ENCODE measurements at regions not wholly inside any gene's neighbourhood (a gene's known extent, or its start where the extent isn't known, plus 50 kb on each side); places are given as distances from the start of the nearest gene placed in this dataset.

DNA sequence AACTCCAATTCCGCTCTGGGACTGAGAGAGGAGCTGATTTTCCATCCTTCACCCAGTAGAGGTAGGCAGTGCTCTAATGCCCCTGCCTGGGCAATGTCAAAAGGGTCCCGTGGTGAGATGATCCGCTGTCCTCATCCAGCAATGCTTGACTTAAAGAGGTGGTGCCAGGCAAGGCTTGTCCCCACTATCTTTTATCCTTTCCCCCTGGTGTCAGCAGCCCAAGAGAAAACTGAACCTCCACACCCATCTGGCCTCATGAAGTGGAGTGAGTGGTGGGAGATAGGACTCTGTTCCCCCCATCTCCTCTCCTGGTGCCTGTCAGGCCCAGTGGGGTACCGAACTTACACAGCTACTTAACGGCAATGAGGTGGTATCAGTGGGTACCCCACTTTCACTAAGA lies 107.1 kb downstream of the ABHD5 start:
- H3K4me3 ChIP-seq = no peak overlapping the region
- ATAC-seq = no peak
- no peak for DNase-seq
- H3K36me3 ChIP-seq = no peaks in the 10 kb centered on the region
- no peaks in the 10 kb centered on the region for H3K4me1 ChIP-seq
- TF ChIP-seq, protein P1, sequence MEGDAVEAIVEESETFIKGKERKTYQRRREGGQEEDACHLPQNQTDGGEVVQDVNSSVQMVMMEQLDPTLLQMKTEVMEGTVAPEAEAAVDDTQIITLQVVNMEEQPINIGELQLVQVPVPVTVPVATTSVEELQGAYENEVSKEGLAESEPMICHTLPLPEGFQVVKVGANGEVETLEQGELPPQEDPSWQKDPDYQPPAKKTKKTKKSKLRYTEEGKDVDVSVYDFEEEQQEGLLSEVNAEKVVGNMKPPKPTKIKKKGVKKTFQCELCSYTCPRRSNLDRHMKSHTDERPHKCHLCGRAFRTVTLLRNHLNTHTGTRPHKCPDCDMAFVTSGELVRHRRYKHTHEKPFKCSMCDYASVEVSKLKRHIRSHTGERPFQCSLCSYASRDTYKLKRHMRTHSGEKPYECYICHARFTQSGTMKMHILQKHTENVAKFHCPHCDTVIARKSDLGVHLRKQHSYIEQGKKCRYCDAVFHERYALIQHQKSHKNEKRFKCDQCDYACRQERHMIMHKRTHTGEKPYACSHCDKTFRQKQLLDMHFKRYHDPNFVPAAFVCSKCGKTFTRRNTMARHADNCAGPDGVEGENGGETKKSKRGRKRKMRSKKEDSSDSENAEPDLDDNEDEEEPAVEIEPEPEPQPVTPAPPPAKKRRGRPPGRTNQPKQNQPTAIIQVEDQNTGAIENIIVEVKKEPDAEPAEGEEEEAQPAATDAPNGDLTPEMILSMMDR (IDR thresholded peaks at IDR 0.05) = no peak
- no peak overlapping the region for H3K27ac ChIP-seq
- intact Hi-C loops (cut with DNase I) = no loop called here
- H3K9me3 ChIP-seq = peaks cover 0 to 9% of the 10 kb centered on the region in 2 donors
- no peaks in the 10 kb centered on the region for H3K27me3 ChIP-seq

GRCh38 chr3:43810797-43811196 lies 120.1 kb downstream of the ABHD5 start:
- DNase-seq (no peak), ATAC-seq (no peak)
- no peaks in the 10 kb centered on the region for H3K36me3 ChIP-seq
- TF ChIP-seq, protein P1 (IDR thresholded peaks at IDR 0.05) = no peak
- H3K27ac ChIP-seq = no peak overlapping the region
- H3K9me3 ChIP-seq = no peaks in the 10 kb centered on the region
- H3K4me1 ChIP-seq = no peaks in the 10 kb centered on the region
- no peak overlapping the region for H3K4me3 ChIP-seq
- intact Hi-C loops (cut with DNase I) = no loop called here
- H3K27me3 ChIP-seq = no peaks in the 10 kb centered on the region

DNA sequence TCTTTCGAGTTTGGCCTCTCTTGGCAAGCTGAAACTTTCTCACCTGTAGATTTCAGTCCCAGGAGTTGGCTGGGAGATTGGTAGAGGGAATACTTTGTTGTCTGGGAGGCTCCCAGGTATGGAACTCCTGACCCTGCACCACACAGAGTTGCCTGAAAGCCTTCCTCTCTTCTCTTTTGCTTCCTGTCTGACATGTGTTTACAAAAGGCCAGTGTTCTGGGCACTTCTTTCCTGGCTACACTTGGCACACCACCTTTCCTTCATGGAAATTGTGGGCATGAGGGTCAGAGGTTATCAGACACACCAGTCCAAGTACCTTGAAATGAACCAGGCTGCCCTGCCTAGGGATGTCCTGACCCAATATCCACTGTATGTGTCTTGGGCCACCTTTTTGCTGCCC lies 123.7 kb downstream of the ABHD5 start:
- Histone ChIP-seq H3K4me1 (no peaks in the 10 kb centered on the region), H3K4me3 (no peak overlapping the region), H3K27ac (no peak overlapping the region), H3K9me3 (no peaks in the 10 kb centered on the region), H3K27me3 (no peaks in the 10 kb centered on the region), H3K36me3 (no peaks in the 10 kb centered on the region)
- no peak for DNase-seq
- no peak for ATAC-seq
- intact Hi-C loops (cut with DNase I) = no loop called here
- TF ChIP-seq, protein P1 (IDR thresholded peaks at IDR 0.05) = no peak

DNA sequence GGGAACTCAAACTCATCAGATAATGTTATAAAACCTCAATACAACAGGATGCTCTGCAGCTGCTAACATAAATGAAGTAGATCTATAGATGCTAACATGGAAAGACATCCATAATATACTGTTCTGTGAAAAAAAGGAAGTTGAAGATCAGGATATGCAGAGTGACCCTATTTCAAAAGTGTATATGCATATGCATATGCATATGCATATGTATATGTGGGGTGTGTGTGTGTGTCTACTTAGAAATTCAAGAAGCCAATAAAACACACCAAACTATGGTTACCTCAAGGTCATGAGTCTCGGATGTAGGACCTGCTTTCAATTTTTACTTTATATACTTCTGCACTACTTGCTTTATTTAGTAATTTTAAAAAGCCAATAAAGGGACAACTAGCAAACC lies 125.6 kb downstream of the ABHD5 start:
- TF ChIP-seq, protein P1 (IDR thresholded peaks at IDR 0.05) = no peak
- DNase-seq = no peak

DNA sequence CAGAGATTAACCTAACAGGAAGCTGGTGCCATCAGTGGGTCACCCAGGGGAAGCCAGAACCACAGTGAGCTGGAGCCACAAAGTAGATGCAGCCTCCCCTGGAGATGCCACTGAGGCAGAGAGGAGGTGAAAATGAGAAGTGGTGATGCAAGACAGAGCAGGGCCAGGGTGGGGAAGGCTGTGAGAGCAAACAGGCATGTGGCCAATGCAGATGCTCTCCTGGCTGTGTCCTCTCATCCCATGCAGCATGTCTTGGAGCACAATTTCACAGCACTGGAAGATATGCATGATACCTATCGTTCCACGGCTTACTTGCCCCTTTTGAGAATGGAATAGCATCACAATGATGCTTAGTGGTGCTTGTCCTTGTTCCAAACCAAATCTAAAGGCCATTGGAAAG lies 126.3 kb downstream of the ABHD5 start:
- Histone ChIP-seq H3K4me1 (no peaks in the 10 kb centered on the region), H3K27ac (no peak overlapping the region), H3K27me3 (no peaks in the 10 kb centered on the region), H3K4me3 (no peak overlapping the region), H3K9me3 (no peaks in the 10 kb centered on the region), H3K36me3 (no peaks in the 10 kb centered on the region)
- ATAC-seq (no peak), DNase-seq (no peak)
- TF ChIP-seq, protein P1 (IDR thresholded peaks at IDR 0.05) = no peak
- intact Hi-C loops (cut with DNase I) = no loop called here

More for the DNA sequence above, 125.6 kb downstream of the ABHD5 start:
- no peaks in the 10 kb centered on the region for H3K36me3 ChIP-seq
- no peak for ATAC-seq
- no peaks in the 10 kb centered on the region for H3K9me3 ChIP-seq
- H3K27ac ChIP-seq = no peak overlapping the region
- no peaks in the 10 kb centered on the region for H3K27me3 ChIP-seq
- H3K4me1 ChIP-seq = no peaks in the 10 kb centered on the region
- intact Hi-C loops (cut with DNase I) = no loop called here
- H3K4me3 ChIP-seq = no peak overlapping the region
